Stomach (tissue), 8 donors: ENCODE measurements at regions not wholly inside any gene's neighbourhood (a gene's known extent, or its start where the extent isn't known, plus 50 kb on each side); places are given as distances from the start of the nearest gene placed in this dataset.

Experiments
- DNase-seq, 2 donors: peaks; one replicate each; pipeline versions ENCODE4 v3.0.0 to v3.0.0-alpha.2; 2013 to 2019
- H3K27ac ChIP-seq, 5 donors: fragments of 200-600 bp in 4 of 5; sonication (generic) in 4 of 5; one replicate each; pipeline ENCODE4 v1.5.1; 2013 to 2019; ENCODE audit warnings: mild to moderate bottlenecking in 1 of 5, moderate library complexity in 1 of 5
- H3K27me3 ChIP-seq, 3 donors: fragments of 200-600 bp; sonication (generic); one replicate each; pipeline ENCODE4 v1.5.1; 2017 to 2019; ENCODE audit warnings: mixed run types in 1 of 3
- H3K36me3 ChIP-seq, 4 donors: fragments of 200-600 bp; sonication (generic); 1 replicate in 3 of 4; 2 replicates in 1 of 4; pipeline ENCODE4 v1.5.1; 2016 to 2019
- H3K4me1 ChIP-seq, 4 donors: fragments of 200-600 bp; sonication (generic); one replicate each; pipeline ENCODE4 v1.5.1; 2016 to 2019
- H3K4me3 ChIP-seq, 4 donors: fragments of 200-600 bp; sonication (generic) in 3 of 4; one replicate each; pipeline ENCODE4 v1.5.1; 2016 to 2019; ENCODE audit warnings: mild to moderate bottlenecking in 1 of 4
- H3K9me3 ChIP-seq, 4 donors: fragments of 200-600 bp; sonication (generic); one replicate each; pipeline ENCODE4 v1.5.1; 2016 to 2019
- CTCF ChIP-seq, 7 experiments: fragments of 450-650 bp in 4 of 7; fragments of 200-600 bp in 3 of 7; sonication (generic) in 3 of 7; IDR thresholded peaks; one replicate each; pipeline ENCODE4 v1.5.1; 2016 to 2019; ENCODE audit warnings: antibody characterized with exemption in 7 of 7, control low read depth in 2 of 7, mild to moderate bottlenecking in 1 of 7
- EP300 ChIP-seq: sonication (generic); formaldehyde crosslinking; IDR thresholded peaks from one replicate; pipeline ENCODE4 v1.6.1; 2017; ENCODE audit warnings: antibody characterized with exemption
- POLR2A ChIP-seq, 4 donors: fragments of 450-650 bp; IDR thresholded peaks; one replicate each; pipeline ENCODE4 v1.6.1; 2016; ENCODE audit warnings: antibody characterized with exemption in 4 of 4, control low read depth in 2 of 4, mild to moderate bottlenecking in 1 of 4, moderate library complexity in 1 of 4
- POLR2AphosphoS5 ChIP-seq, 3 donors: sonication (generic); formaldehyde crosslinking; IDR thresholded peaks; one replicate each; pipeline ENCODE4 v1.6.1; 2016; ENCODE audit warnings: antibody characterized with exemption in 3 of 3
- whole genome bisulfite sequencing, 5 donors: extraction: QIAGEN DNeasy Blood & Tissue Kit in 3 of 5; methylation state at CpG; one replicate each; pipeline versions ENCODE4 v1.1.5 to v1.1.7; 2013 to 2018; 5-methylcytosine and 5-hydroxymethylcytosine counted together
- intact Hi-C: fragments of 100-400 bp; cut with DNase I; formaldehyde crosslinking; loops from one replicate; pipeline ENCODE4 v1.15.1; 2023; ENCODE audit warnings: low total_unique reads
- donor health status: healthy with polysubstance abuse.
- donor health status: Bipolar disorder and iron deficiency.
- donor health status: healthy.

GRCh38 chr17:65395924-65396323 lies 165.5 kb downstream of the AXIN2 start:
- intact Hi-C loops: no loop called here
- Histone ChIP-seq H3K9me3 (no peaks in the 10 kb centered on the region), H3K4me3 (no peak overlapping the region), H3K27ac (no peak overlapping the region), H3K36me3 (no peaks in the 10 kb centered on the region), H3K27me3 (peaks cover 0 to 4% (median 0%) of the 10 kb centered on the region in 3 donors), H3K4me1 (no peaks in the 10 kb centered on the region)
- no peak for DNase-seq
- WGBS, 5 donors: 91 to 98% (median 94%) methylated on average over 1 of the region's 1 CpG
- TF ChIP-seq POLR2AphosphoS5 (IDR thresholded peaks at IDR 0.05) (no peak), POLR2A (IDR thresholded peaks at IDR 0.05) (no peak), EP300 (no peak), CTCF (IDR thresholded peaks at IDR 0.05) (no peak)

- Histone ChIP-seq H3K9me3 (no peaks in the 10 kb centered on the region), H3K4me1 (no peaks in the 10 kb centered on the region), H3K36me3 (no peaks in the 10 kb centered on the region), H3K27me3 (peaks cover 0 to 4% (median 0%) of the 10 kb centered on the region in 3 donors), H3K27ac (no peak overlapping the region), H3K4me3 (no peak overlapping the region)
- TF ChIP-seq EP300 (no peak), POLR2AphosphoS5 (IDR thresholded peaks at IDR 0.05) (no peak), CTCF (IDR thresholded peaks at IDR 0.05) (no peak), POLR2A (IDR thresholded peaks at IDR 0.05) (no peak)
- 61 to 84% (median 70%) methylated on average over 3 of the region's 3 CpGs for WGBS, 5 donors
- intact Hi-C loops: no loop called here
- DNase-seq: no peak
Observed at GRCh38 chr17:65394811-65395472, 166.5 kb downstream of the AXIN2 start.

- intact Hi-C loops: no loop called here
- no peaks in the 10 kb centered on the region for H3K4me1 ChIP-seq
- H3K36me3 ChIP-seq: no peaks in the 10 kb centered on the region
- H3K27me3 ChIP-seq: peaks cover 0 to 4% (median 0%) of the 10 kb centered on the region in 3 donors
- H3K9me3 ChIP-seq: no peaks in the 10 kb centered on the region
- TF ChIP-seq EP300 (no peak), POLR2AphosphoS5 (IDR thresholded peaks at IDR 0.05) (no peak), POLR2A (IDR thresholded peaks at IDR 0.05) (no peak), CTCF (IDR thresholded peaks at IDR 0.05) (no peak)
- no peak for DNase-seq
- 68 to 73% (median 71%) methylated on average over 4 of the region's 4 CpGs for WGBS, 5 donors
- H3K27ac ChIP-seq: no peak overlapping the region
- H3K4me3 ChIP-seq: no peak overlapping the region
Observed at GRCh38 chr17:65393514-65393913, 167.9 kb downstream of the AXIN2 start.

- TF ChIP-seq POLR2AphosphoS5 (IDR thresholded peaks at IDR 0.05) (no peak), CTCF (IDR thresholded peaks at IDR 0.05) (no peak)
- H3K4me3 ChIP-seq: no peak overlapping the region
- WGBS, 5 donors: 69 to 86% (median 79%) methylated on average over 4 of the region's 4 CpGs
- no peaks in the 10 kb centered on the region for H3K36me3 ChIP-seq
- no peak overlapping the region for H3K27ac ChIP-seq
- no peaks in the 10 kb centered on the region for H3K27me3 ChIP-seq
- H3K4me1 ChIP-seq: no peaks in the 10 kb centered on the region
- DNase-seq: no peak
- H3K9me3 ChIP-seq: no peaks in the 10 kb centered on the region
- intact Hi-C loops: no loop called here
Observed at GRCh38 chr17:65389949-65390348, 171.5 kb downstream of the AXIN2 start.
